NCI-H748 (cell line): ENCODE measurements at regions not wholly inside any gene's neighbourhood (a gene's known extent, or its start where the extent isn't known, plus 50 kb on each side); places are given as distances from the start of the nearest gene placed in this dataset.
"Not testable (repeated sequence)": the region's sequence is repeated elsewhere in the genome, so short reads cannot be mapped to it uniquely, and the experiment has no call there.

Source experiments
- DNase-seq: peaks from one replicate; lab custom pipeline; 2025; ENCODE audit not compliant: unreplicated experiment; lab: John Stamatoyannopoulos, UW

GRCh38 chrX:13955975-13956374, 73.7 kb downstream of the GEMIN8 start:
- DNase-seq = no peak

GRCh38 chrX:13955095-13955647, 74.5 kb downstream of the GEMIN8 start:
- DNase-seq = no peak

- DNase-seq = peak; percentile 5
Measured at GRCh38 chrX:13952581-13952980, 77.1 kb downstream of the GEMIN8 start.

GRCh38 chrX:13946223-13946622, 83.5 kb downstream of the GEMIN8 start:
- not testable (repeated sequence) for DNase-seq

DNA sequence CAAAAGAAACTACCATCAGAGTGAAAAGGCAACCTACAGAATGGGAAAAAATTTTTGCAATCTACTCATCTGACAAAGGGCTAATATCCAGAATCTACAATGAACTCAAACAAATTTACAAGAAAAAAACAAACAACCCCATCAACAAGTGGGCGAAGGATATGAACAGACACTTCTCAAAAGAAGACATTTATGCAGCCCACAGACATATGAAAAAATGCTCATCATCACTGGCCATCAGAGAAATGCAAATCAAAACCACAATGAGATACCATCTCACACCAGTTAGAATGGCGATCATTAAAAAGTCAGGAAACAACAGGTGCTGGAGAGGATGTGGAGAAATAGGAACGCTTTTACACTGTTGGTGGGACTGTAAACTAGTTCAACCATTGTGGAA, 83.9 kb downstream of the GEMIN8 start:
- DNase-seq = not testable (repeated sequence)

DNA sequence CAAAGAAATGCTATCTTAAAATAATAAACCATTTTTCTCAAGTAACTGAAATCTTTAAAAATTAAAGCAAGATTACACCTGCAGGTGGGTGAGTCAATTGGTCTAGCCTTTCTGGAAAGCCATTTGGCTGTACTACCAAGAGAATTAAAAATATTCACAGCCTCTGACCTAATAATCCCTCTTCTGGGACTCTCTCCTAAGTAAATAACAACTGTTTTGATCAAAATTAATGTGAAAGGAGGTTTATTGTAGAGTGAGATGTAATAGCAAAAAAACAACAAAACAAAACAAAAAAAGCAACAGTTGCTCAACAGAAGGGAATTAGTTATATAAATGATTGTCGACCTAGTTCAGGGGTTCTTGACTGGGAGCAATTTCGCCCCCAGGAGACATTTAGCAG, 89.0 kb downstream of the GEMIN8 start:
- no peak for DNase-seq

- DNase-seq = peak; percentile 15
Measured at GRCh38 chrX:13939741-13940597, 89.7 kb downstream of the GEMIN8 start.

GRCh38 chrX:13938829-13939530, 90.7 kb downstream of the GEMIN8 start:
- DNase-seq = peak; percentile 41

- peak; percentile 74 for DNase-seq
Measured at GRCh38 chrX:13938051-13938828, 91.5 kb downstream of the GEMIN8 start.

DNA sequence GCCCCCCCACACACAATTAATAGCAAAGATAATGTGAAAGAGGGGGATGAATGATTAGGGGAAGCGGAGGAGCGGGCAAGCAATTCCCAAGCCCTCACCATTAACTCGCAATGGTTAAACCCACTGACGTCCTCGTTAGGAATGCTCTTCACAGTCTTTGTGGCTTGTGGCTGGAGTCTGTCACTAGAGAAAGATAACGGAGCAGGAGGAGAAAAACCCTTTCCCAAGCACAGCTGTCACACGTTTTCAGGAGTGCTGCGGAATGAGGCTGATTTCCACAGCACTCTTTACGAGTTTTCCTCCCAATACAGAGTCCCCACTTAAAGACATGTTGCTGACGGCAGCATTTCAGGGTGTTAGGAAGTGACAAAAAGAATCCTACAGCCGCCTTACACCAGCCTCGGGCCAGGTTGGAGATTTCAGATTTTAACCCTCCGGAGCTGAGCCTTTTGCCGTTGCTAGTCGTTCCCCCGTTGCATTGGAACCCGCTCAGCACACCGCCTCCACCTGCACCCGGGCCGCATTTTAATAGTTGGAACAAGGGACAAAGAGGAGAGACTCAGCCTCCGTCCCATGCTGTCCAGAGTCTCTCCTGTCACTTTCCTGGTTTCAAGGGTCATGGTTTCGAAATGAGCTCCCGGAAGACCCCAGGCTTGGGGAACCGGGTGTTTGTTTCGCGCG, 92.2 kb downstream of the GEMIN8 start:
- peak; percentile 50 for DNase-seq

DNA sequence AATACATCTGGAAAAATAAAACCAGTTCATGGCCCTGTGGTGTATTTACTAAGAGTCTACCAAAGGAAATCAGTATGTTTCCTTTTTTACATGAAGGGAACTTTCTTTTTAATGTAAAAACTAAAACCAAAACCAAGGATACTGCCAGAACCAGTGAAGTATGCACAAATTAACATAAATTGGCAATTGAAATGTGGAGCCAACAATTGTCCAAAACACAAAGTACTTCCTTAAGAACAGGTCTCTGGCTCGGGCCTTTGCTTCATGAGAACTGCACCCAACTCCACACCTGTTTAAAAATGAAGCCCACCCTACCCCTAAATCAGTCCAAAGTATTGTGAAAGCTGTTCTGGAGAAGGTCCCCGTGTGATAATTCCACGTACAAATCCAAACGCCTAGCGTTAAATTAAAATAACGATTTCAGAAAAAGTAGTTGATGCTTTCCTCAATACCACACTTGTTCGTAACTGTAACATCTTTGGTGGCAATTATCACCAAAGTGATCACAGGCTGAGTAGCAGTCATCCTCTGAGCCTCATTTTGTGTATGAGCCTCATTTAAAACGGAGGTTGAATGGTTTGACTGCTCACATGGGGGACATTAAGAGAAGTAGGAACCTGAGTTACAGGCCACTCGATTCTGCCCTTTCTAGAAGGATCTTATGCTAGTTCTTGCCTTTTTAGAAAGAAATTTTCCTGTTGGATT, 93.0 kb downstream of the GEMIN8 start:
- DNase-seq = no peak

GRCh38 chrX:13934731-13935130, 95.0 kb downstream of the GEMIN8 start:
- no peak for DNase-seq

DNA sequence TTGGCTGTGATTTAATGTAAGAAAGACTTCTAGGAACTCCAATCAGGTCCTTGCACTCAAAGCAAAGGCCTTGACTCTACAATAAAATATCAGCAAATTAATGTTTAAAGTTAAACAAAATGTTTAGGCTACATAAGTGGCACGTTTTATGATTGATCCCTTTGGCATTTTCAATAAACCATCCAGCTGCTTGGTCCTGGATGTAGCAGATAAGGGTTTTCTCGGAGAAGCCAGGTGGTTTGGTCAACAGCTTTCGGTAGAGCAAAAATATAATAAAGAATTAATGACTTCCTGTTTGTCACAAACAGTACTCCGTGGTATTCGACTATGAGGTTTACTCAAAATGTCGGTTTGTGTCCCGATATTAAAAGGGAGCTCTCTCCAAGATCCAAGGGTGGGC, 95.8 kb downstream of the GEMIN8 start:
- DNase-seq = no peak

GRCh38 chrX:13933352-13933751, 96.3 kb downstream of the GEMIN8 start:
- no peak for DNase-seq

DNA sequence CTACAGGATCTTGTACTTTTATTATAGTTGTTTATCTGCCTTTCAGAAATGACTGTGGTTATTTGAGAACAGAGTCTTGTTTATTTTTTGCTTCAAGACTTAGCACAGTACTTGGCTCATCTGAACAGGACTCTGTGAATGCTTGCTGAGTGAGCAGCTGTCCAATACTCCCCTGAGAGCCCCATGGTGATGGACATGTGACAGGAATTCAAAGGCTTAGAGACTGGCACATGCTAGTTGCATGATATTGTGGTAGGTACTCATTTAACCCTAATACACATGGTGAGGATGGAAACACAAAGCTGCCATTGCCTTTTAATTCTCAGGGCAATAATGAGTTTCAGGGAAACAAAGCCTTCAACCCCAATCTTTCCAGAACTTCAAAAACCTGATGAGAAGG, 97.3 kb downstream of the GEMIN8 start:
- no peak for DNase-seq

- no peak for DNase-seq
Measured at GRCh38 chrX:13927175-13927574, 102.5 kb downstream of the GEMIN8 start.

DNA sequence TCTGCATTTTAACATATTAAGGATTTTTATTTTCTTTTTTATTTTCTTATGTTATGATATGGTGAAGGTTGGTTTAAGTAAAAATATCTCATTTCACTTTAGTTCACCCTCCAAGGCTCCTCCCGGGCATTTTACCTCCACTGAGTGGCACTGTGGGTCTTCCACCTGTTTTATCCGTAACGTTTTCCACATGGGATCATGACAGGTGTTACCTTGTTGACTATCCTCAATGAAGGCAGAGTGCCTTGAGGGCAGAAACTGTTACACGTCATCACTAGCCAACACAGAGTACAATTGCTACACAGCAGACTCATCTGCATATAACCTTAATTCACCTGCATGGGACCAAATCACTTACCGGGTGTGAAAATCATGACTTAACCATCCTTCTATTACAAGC, 105.8 kb downstream of the GEMIN8 start:
- DNase-seq = peak; percentile 81

DNA sequence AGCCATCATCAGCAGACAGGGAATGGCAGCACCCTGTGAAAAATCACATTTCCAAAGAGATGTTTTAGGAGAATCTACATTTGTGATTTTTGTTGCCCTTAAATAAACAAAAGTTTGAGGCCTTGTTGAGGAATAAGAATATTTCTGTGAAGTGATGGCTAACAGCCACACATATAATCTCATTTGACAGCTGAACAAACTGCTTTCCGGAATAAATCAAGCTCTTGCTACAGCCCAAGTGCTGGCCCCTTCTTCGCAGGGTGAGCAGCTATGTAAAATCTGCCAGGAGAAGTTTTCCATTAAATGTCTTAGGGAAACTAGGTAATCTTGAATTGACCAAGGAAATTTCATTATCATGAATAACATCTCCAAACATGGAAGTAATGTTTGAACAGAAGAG, 106.4 kb upstream of the GPM6B start:
- no peak for DNase-seq

DNA sequence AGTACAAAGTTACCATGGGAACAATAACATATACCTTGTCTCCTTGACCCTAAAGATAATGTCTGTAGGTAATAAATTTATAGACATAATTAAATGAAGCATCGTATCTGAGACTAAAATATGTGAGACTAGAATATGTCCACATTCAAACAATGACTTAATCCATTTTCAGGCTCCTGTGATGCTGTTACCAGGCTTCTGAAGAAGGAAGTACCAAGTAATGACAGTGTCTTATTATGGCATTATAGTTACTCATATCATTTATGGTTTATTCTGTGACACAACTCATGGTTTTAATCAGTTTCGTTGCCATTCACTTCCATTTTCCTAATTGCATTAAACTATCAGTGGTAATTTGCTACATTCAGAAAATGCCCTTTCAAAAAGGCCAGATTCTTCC, 100.6 kb upstream of the GPM6B start:
- DNase-seq = no peak

DNA sequence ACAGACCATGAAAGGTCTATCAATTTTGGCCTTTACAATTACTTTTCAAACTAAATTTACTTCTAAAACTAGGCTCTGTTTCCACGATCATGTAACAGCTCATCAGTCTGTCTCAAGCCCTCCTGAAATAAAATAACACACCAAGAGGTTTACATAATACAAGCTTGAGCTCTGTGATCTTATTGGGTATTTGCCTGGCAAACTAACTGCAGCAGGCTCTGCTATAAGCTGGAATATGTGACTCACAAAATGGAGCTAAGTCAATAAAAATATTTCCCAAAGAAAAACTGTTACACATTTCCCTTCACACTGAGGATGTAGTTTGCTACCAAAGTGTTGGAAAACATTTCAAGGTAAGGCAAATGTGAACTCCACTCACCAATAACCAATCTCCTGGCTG, 94.7 kb upstream of the GPM6B start:
- no peak for DNase-seq
